GM21825 (cell line): ENCODE measurements at regions not wholly inside any gene's neighbourhood (a gene's known extent, or its start where the extent isn't known, plus 50 kb on each side); places are given as distances from the start of the nearest gene placed in this dataset.

Source experiments
- ATAC-seq: cut with Tn5 transposase; IDR thresholded peaks from one replicate; pipeline ENCODE4 v1.9.1; 2021; ENCODE audit warnings: mild to moderate bottlenecking, moderate library complexity; ENCODE audit not compliant: unreplicated experiment

DNA sequence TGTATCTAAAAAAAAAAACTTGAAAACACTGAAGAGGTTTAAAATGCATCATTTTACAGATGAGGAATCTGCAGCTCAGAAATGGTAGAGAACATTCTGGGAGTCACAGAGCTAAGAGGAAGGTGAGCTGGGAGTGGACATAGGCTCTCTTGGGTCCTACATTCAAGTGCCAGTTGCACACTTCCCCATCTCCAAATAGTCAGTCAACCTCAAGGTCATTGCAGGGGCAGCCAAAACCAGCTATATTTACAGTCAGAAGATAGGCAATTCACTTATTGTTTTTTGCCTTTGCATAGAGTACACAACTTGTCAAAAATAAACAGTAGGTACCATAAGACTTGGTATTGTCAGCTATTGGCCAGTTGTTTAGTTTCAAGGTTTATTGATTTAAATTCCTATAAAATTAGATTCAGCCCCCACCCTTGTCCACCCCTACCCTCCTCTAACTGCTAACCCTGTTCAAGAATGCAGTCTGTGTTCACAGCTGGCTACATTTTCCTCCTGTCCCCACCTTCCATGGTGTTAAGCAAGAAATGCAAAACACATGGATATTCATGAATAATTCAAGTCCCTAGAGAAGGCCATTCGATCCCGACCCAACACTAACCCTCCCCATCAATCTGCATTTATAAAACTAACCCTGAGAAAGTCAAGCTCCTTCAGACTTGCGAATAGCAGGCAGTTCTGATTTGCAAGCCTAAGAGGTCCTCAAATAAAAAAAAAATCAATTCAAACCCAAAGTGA, 567.0 kb upstream of the MCTP2 start:
- ATAC-seq = no peak

DNA sequence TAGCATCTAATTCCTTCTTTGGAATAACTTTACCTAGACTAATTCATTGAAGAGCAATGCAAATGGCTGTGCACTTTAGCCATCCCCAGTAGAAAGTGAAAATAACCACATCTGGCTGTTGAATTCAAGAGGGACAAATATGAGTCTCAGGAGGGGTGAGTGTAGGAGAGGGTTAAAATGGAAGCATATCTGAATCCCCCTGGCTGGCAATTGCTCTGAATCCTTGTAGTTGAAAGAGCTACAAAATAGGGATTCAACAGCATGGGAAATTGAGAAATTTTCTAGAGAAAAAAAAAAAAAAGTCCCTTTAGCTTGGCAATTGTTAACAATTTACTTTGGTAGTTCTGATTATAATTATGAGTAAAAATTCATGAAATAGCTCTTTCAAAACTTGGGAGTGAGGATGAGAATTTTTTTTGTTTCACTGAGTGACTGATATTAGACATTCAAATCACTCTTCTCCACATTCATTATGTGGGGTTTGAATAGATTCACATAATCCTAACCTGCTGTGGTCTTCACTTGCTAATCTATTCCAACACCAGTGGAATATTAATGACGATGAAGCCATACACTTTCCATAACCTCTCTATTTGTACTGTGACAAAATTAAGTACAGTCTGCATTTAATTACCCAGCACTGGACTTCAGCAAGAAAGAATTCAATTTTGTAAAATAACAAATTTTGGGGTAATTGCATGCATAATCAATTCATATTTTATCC, 569.0 kb upstream of the MCTP2 start:
- no peak for ATAC-seq

DNA sequence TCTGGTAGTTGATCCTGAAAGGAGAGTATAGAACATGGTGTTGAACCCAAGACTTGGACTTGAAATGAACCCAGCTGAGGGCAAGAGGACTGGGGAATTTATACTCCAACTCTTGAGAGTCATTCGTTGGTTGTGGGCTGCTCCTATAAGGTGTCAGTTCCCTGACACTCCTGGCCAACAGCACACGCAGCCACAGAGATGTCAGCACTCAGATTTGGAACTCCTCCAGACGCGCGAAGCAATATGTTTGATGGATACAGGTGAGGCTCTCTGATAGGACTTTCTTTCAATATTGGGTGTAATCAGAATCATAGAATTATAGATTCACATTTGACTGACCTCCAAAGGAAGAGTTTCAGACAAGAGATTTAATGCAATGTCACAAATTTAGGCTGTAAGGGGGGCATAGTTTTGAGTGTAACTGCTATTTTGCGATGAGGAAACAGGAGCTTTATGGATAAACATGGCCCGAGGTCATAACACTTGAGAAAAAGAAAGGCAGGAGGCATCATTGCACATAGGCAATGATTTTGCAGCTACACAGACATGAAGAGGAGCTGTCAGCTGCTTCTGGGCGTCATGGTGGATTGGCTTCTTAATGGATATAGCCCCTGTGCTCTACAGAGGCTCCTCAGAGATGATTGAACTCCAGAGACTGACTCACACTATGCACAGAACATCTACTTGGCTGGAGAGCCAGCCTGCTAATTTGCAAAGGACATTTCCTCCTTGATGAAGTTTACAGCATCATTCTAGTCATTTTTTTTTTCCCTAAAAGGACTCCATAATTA, 569.2 kb upstream of the RGMA start:
- no peak for ATAC-seq

DNA sequence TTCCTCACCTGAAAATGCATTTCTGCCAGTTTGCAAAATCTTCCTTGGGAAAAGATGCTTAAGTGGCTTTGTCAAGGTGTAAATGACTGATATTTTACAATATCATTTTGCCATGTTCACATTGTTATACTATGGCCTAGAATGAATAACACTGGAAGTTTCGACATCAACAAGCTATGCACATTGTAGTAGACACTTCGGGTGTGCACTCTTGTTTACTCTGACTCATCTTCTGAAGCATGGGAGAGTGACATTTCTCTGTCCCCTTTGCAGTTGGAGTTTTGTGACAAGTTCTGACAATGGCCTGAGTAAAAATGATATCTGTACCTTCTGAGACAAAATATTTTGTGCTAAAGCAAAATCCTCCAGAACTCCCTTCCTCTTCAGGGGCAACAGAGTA, 567.0 kb upstream of the RGMA start:
- no peak for ATAC-seq

DNA sequence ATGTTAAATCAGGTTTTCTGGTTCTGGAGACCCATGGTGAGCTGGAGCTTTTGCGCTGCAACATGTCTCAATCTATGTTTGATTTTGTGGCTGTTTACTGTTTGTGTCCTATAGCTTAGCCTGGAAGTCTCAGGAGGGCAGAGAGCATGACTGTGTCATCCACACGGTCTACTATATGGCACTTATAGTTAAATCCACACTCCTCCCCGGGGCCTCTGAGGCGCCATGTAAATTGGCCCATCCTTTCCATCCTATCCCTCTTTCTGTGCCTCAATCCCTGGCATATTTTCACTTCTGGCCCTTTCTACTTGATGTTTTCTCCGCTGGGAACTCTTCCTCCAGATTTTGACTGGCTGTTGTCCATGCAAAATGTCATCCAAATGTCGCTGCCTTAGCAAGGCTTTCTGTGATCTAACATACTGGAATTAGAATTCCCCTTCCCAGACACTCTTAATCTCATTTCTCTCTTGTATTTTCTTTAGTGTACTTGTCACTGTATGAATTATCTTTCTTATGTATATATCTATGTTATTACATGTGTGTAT, 560.8 kb upstream of the RGMA start:
- ATAC-seq = no peak

DNA sequence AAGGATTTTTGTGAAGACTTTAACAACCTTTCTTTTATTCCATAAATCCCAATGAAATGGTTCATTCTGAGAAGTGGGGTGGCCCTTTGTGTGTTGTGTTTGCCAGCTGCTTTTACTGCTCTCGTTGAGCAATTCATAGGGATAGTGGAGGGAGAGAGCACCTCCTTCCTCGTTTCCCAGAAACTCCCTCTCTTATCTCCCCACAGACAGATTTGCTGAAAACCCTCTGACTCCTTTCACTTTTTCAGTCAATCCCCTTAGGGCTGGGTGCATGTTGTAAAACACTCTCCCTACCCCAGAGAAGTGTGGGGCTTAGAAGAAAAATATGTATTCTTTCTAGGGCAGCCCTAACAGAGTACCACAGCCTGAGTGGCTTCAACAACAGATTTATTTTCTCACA, 557.2 kb upstream of the RGMA start:
- no peak for ATAC-seq

DNA sequence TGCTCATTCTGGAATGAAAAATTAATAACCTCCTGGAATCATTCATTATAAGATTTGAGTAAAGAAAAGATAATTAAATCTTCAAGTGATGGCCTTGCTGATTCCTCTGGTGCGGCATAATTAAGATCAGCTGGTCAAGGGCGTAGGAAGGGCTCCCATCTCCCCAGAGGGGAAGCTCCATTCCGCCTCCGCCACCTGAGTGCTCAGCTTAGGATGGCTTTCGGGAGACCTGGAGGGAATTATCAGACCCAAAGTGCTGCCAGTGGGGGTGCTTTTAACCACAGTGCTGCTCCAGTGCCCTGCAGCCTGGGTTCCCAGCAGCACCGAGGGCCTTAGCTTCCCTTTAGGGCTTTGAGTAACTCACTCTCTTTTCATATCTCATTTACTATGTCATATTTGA, 556.6 kb upstream of the RGMA start:
- no peak for ATAC-seq

DNA sequence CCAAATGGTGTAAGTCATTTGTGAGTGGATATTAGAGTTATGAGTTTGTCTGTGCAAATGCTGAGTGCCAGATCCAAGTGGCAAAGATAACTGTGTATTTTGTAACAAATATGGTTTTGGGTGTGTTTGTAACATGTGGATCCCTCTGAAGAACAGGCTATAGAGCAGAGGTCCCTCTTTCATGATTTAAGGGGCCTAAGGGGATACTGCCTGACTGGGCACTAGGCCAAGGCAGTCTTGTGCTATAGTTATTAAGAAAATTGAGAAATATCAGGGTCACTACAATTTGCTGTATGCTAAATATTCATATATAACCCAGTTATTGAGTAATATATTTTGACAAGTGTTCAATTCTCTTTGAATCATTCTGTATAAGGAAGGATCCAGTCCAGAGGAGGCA, 555.6 kb upstream of the RGMA start:
- ATAC-seq = no peak

DNA sequence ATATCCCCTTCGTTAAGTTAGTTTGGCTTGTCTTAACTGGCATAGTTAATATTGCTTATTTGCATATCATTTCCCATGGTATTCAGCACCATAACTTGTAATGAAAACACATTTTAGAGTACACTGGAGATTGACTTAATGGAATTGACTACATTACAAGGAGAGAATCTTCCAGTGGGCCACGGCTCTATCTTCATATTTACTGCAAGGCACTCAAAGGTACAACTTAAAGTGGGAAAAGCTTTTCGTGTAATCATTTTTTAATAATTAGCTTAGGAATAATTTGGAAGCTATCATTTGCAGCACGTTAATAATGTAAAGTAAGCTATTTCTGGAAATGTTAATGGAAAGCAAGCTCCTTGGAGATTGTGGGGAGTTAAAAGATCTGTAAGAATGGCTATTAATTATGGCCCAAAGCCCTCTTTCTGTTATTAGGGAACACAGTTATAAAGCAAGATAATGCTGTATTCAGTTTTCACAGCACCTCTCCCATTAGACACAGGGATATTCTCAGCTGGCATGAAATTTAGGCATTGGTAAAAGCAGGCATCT, 551.5 kb upstream of the RGMA start:
- ATAC-seq = no peak

DNA sequence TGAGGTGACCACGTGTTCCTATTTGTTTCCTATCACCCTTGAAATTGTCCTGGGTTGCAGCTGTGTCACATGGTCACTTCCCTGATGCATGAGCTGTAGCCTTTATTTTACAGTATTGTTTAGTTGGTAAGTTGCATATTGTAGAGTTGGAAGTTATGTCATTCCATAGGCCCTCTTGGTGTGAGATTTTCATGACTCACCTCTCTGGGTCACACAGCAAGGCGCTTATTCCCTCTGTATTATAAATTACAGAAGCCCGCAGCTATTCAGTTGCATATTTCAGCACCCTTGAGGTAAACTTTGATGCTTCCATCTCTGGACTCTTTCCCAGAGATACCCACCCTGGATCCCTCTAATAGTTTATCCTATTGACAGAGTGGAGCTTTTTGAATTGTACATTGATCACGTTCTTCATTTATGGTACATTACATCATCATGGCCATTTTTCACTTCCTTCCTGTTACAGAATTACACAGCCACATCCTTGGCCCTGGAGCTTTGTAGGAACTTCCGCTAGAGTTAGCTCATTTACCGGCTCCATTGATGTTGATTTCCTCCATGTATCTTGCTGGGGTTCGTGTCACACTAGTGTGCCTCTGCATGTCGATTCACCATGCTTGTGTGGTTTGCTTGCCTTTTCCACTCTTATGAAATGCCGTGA, 543.1 kb upstream of the RGMA start:
- ATAC-seq = no peak

DNA sequence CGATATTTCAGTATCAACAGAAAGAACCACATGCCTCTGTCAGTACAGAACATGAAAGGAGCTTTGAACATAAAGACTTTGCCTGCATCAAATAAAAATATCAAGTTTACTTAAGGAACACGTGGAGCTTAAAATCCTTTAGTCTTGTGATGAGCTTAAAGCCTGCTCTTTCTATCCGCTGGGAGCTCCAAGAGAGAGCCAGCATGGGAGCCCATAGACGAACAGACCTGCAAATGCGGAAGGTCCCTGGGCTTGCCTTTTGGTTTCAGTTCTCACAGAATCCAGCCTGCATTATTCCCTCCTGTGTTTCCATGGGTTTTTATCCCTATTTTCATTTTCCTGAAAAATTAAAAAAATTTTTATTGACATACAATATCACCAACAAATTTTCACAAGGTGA, 530.6 kb upstream of the RGMA start:
- ATAC-seq = no peak

DNA sequence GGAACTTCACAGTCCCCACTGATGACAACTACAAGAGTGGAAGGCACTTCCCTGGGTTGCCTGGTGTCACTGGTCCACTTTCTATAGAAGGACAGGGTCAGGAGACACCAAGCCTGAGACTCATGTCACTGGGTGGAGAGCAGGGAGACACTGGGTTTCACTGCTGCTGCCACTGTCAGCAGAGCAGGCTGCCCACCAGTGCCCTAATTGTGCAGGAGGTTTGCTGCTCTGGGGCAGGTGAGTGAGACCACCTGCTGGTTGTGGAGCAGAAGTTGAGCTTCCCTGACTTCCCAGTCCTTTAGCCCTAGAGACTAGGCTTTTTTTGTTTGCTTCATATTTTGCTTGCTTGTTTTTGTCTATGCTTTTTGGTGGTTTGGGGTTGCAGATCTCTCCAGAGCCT, 528.4 kb upstream of the RGMA start:
- ATAC-seq = no peak

DNA sequence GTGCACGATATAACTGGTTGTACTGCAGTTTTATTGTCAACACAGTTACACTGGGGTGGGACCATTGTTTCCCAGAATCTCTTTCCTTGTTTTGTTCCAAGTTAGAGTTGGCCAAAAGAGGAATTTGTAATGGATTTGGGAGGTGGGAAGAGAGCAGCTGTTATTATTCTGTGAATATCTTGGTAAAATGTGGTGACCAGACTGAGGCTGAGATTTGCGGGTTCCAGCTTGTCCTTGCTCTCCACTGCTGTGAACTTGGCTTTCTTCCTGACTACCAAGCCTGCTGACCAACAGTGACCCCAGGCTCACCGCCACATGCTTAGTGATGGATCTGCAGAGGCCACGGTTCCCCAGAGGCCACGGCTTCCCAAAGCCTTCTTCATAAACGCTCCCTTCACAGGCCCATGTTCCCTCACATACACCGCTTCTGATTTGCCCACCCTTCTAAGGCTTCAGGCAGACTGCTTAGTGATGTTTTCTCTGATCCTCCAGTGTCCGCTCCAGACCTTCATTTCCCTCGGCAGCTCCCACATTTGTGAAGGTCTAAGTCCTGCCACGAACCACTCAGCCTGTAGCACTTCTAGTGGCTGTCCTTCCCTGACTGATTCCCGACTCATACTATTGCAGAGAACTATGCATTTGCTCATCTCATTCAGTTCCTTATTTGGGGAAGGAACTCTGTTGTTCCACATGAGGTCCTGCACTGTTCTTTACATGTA, 525.5 kb upstream of the RGMA start:
- ATAC-seq = no peak

DNA sequence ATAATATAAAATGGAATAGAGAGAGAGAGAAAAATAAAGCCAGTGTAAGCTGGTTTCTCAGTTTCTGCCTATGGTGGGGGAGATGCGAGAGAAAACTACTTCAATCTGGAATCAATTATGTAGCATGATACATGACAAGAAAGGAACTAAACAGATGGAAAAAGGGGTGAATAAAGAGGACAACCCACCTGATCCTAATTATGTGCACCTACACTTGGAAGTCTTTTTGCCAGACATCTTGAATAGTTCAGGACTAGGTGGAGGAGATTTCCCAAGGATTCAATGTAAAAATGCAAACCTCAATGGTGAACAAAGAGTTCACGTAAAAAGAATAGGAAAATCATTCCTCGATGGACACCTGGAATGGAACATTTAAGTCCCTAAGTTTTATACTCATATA, 524.4 kb upstream of the RGMA start:
- ATAC-seq = no peak

DNA sequence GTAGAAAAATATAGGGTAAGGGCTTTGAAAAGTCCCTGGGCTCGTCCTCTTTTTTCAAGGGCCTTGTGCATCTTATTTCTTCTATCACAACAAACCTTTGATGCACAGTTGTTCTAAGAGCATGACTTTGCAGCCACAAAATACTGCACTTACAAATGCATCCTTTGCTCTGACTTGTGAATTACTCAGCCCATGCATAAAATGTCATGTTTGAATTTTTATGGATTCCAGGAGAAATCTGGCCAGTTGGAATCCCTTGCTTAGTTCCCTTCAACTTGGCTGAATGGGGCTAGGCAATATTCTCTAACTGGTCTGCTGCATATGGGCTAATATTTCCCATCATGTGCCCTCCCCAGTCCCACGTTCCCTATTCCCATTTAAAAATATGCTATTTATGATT, 523.9 kb upstream of the RGMA start:
- ATAC-seq = no peak

DNA sequence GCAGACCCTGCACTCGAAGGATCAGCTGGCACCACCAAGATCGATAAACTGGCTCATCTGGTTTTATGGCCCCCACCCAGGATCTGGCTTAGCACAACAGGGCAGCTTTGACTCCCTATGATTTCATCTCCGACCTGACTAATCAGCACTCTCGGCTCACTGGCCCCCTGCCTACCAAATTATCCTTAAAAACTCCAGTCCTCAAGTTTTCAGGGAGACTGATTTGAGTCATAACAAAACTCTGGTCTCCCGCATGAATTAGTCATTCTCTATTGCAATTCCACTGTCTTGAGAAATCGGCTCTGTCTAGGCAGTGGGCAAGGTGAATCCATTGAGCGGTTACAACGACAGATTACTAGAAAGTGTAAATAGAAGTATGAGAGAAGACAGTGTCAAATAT, 521.9 kb upstream of the RGMA start:
- ATAC-seq = no peak

DNA sequence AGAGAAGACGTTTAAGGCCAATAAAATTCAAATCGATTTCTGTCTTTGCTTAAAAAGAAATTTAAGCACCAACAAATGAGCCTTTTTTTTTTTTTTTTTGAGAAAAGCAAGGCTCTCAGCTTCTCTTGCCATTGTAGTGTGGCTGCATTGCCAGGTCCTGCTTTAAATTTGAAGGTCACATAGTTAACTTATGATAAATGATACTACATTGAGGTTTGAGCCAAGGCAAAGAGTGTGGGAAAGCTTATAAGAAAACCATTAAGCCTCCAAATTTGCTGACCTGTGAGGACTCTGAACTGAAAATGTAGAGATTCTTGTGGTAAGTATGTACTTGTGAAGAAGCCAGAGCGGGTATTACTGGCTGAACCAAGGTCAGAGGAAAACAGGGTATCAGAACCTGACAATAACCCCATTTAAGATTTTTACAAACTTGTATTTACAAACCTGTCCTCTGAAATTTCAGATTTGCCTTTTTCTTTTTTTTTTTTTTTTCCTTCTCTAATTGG, 519.7 kb upstream of the RGMA start:
- no peak for ATAC-seq

DNA sequence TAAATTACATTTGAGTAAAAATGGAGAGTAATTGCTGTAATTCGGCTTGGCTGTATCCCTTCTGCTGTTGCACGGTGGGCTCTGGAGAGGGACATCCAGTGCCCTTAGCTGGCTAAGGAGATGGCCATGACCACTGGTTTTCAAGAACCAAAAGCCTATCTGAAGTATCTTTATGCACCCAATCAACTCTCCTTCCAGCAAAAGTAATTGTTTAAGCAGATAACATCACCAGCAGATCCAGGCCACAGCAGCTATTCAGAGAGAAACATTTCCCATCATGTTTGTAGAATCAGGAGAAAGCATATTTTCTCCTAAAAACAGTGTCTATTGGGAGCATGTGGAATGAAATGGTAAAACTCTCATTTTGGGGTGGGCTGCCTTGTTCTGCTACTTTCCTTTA, 514.5 kb upstream of the RGMA start:
- ATAC-seq = no peak

DNA sequence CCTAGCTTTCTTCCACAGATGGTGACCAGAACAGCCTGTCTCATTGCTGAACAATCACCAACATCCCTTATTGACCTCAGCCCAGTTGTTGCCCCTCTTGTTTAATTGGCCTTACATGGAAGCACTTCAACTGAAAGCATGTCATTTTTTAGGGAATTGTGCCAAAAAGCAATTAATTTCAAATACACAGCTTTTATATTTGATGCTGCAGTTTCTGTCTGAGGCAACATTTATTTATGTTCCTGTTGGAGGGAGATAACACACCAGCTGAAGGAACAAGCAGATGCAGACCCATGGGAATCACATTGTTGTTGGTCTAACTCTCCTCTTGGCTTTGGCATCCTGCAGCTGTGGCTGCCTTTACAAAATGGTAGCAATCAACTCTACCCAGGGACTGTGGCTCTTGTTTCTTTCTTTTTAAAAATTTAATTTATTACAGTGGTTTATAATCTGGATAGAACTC, 498.1 kb upstream of the RGMA start:
- ATAC-seq = no peak

DNA sequence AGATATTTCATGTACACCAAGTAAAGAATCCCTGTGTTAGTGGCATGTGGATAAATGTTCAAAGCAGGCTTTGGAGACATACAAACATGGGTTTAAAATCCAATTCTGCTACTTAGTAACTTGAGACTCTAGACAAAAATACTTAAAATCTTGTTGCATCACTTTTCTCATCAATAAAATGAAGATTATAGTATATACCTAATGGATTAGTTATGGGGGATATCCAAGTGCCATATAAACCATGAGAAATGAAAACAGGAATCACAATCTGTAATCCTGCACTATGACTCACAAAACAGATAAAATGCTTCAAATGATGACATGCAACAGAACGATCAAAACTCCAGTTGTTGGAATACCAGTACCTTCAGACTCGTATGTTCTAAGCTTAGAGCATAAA, 496.0 kb upstream of the RGMA start:
- no peak for ATAC-seq
